HepG2 (cell line): ENCODE measurements at regions not wholly inside any gene's neighbourhood (a gene's known extent, or its start where the extent isn't known, plus 50 kb on each side); places are given as distances from the start of the nearest gene placed in this dataset.

Experiments
- CREB1 ChIP-seq, 2 experiments: fragments of 450-650 bp in 1 of 2; IDR thresholded peaks; 2 replicates each; pipeline ENCODE4 v1.6.1; 2016 to 2017; ENCODE audit warnings: control low read depth in 1 of 2, mild to moderate bottlenecking in 1 of 2, missing compliant biosample characterization in 1 of 2, missing genetic modification characterization in 1 of 2
- ELF1 ChIP-seq: sonication (generic); formaldehyde crosslinking; IDR thresholded peaks from 2 replicates; pipeline ENCODE4 v1.4.0; 2020; ENCODE audit warnings: missing genetic modification reagents
- EZH2 ChIP-seq: conservative IDR thresholded peaks from 2 replicates; pipeline ENCODE4 v1.6.1; 2012; ENCODE audit warnings: mild to moderate bottlenecking, low read depth, low read length, moderate library complexity
- NR1H2 ChIP-seq: sonication (generic); formaldehyde crosslinking; IDR thresholded peaks from 2 replicates; pipeline ENCODE4 v1.8.1; 2022; ENCODE audit warnings: low read depth, missing genetic modification reagents, borderline replicate concordance
- THAP11 ChIP-seq: IDR thresholded peaks from 2 replicates; pipeline ENCODE4 v1.6.1; 2016; ENCODE audit warnings: missing biosample characterization, missing genetic modification reagents
- TRIM22 ChIP-seq: fragments of 450-650 bp; IDR thresholded peaks from 2 replicates; pipeline ENCODE4 v1.6.1; 2017
- ZBTB49 ChIP-seq: sonication (generic); formaldehyde crosslinking; IDR thresholded peaks from 2 replicates; pipeline ENCODE4 v1.4.0; 2020; ENCODE audit warnings: missing genetic modification reagents, borderline replicate concordance
- ZKSCAN8 ChIP-seq: IDR thresholded peaks from 2 replicates; pipeline ENCODE4 v1.6.1; 2016; ENCODE audit warnings: borderline replicate concordance, missing genetic modification reagents, missing compliant biosample characterization
- ZNF350 ChIP-seq: sonication (generic); formaldehyde crosslinking; IDR thresholded peaks from 2 replicates; pipeline ENCODE4 v1.4.0; 2020; ENCODE audit warnings: mild to moderate bottlenecking, low read depth, missing genetic modification reagents, borderline replicate concordance
- TF ChIP-seq, protein P1 (sequence below): sonication (generic); formaldehyde crosslinking; IDR thresholded peaks from 2 replicates; pipeline ENCODE4 v1.5.0; 2020; ENCODE audit warnings: mild to moderate bottlenecking, missing genetic modification reagents, moderate library complexity
- TF ChIP-seq, protein P2 (sequence below): IDR thresholded peaks from 2 replicates; pipeline ENCODE4 v1.6.1; 2016; ENCODE audit warnings: mild to moderate bottlenecking, missing biosample characterization, missing genetic modification reagents
- TF ChIP-seq, protein P3 (sequence below), 2 experiments: sonication (generic) in 1 of 2; formaldehyde crosslinking in 1 of 2; IDR thresholded peaks; 2 replicates each; pipeline versions ENCODE4 v1.5.1 to v1.6.1; 2011 to 2020; ENCODE audit warnings: borderline replicate concordance in 1 of 2, low read depth in 1 of 2, low read length in 1 of 2, mild to moderate bottlenecking in 1 of 2, missing genetic modification reagents in 1 of 2, moderate library complexity in 1 of 2

GRCh38 chr4:32662803-32663202 is 1942.6 kb downstream of the PCDH7 start:
- TF ChIP-seq, protein P1, sequence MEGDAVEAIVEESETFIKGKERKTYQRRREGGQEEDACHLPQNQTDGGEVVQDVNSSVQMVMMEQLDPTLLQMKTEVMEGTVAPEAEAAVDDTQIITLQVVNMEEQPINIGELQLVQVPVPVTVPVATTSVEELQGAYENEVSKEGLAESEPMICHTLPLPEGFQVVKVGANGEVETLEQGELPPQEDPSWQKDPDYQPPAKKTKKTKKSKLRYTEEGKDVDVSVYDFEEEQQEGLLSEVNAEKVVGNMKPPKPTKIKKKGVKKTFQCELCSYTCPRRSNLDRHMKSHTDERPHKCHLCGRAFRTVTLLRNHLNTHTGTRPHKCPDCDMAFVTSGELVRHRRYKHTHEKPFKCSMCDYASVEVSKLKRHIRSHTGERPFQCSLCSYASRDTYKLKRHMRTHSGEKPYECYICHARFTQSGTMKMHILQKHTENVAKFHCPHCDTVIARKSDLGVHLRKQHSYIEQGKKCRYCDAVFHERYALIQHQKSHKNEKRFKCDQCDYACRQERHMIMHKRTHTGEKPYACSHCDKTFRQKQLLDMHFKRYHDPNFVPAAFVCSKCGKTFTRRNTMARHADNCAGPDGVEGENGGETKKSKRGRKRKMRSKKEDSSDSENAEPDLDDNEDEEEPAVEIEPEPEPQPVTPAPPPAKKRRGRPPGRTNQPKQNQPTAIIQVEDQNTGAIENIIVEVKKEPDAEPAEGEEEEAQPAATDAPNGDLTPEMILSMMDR (CRISPR knock-in tag), result no peak
- TF ChIP-seq EZH2 (no peak), ZKSCAN8 (no peak), ZBTB49 (CRISPR knock-in tag) (no peak), NR1H2 (CRISPR knock-in tag) (no peak), TRIM22 (no peak), ZNF350 (no peak), ELF1 (no peak), THAP11 (no peak), CREB1 (IDR thresholded peaks at IDR 0.05) (no peak), CREB1 (CRISPR knock-in tag; IDR thresholded peaks at IDR 0.05) (no peak)
- TF ChIP-seq, protein P2, sequence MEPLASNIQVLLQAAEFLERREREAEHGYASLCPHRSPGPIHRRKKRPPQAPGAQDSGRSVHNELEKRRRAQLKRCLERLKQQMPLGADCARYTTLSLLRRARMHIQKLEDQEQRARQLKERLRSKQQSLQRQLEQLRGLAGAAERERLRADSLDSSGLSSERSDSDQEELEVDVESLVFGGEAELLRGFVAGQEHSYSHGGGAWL, result no peak
- TF ChIP-seq, protein P3, sequence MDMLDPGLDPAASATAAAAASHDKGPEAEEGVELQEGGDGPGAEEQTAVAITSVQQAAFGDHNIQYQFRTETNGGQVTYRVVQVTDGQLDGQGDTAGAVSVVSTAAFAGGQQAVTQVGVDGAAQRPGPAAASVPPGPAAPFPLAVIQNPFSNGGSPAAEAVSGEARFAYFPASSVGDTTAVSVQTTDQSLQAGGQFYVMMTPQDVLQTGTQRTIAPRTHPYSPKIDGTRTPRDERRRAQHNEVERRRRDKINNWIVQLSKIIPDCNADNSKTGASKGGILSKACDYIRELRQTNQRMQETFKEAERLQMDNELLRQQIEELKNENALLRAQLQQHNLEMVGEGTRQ (IDR thresholded peaks at IDR 0.05; ENCODE audit: low read depth, low read length), result no peak
- TF ChIP-seq, protein P3 (CRISPR knock-in tag; IDR thresholded peaks at IDR 0.05; ENCODE audit: borderline replicate concordance), result no peak
